ENCODE measurements at regions not wholly inside any gene's neighbourhood (a gene's known extent, or its start where the extent isn't known, plus 50 kb on each side); places are given as distances from the start of the nearest gene placed in this dataset.

GRCh38 chrX:94288972-94289371, 615.0 kb downstream of the FAM133A start:
- no peak for TF ChIP-seq POLR2AphosphoS5 (IDR thresholded peaks at IDR 0.05; ENCODE audit: low read depth, low read length)
- TF ChIP-seq TAF1 (IDR thresholded peaks at IDR 0.05; ENCODE audit: borderline replicate concordance, insufficient read depth, low read length) = no peak
- TF ChIP-seq REST (IDR thresholded peaks at IDR 0.05; ENCODE audit: insufficient read depth in 1 of 2, low read depth in 2 of 2, low read length in 2 of 2) = no peak
- no peak for TF ChIP-seq SIN3A (IDR thresholded peaks at IDR 0.05; ENCODE audit: borderline replicate concordance, insufficient read depth, low read length)
- no peak for TF ChIP-seq FOXP2 (optimal IDR thresholded peaks at IDR 0.05; ENCODE audit: borderline replicate concordance, extremely low read depth, extremely low read length, insufficient read depth)
